ENCODE measurements at regions not wholly inside any gene's neighbourhood (a gene's known extent, or its start where the extent isn't known, plus 50 kb on each side); places are given as distances from the start of the nearest gene placed in this dataset.

GRCh38 chr10:131781791-131782190 lies 119.0 kb upstream of the PPP2R2D start:
- no peak for ATAC-seq

- no peak for ATAC-seq
These were observed 116.3 kb upstream of the PPP2R2D start for GRCh38 chr10:131784363-131785120.

- ATAC-seq = no peak
These were observed 115.7 kb upstream of the PPP2R2D start for GRCh38 chr10:131785121-131785460.

- no peak for ATAC-seq
These were observed 113.8 kb upstream of the PPP2R2D start for GRCh38 chr10:131786756-131787605.

GRCh38 chr10:131787961-131788360 lies 112.8 kb upstream of the PPP2R2D start:
- ATAC-seq = no peak

GRCh38 chr10:131788386-131788785 lies 112.4 kb upstream of the PPP2R2D start:
- no peak for ATAC-seq

- no peak for ATAC-seq
These were observed 111.3 kb upstream of the PPP2R2D start for GRCh38 chr10:131789516-131789915.

GRCh38 chr10:131790021-131790420 lies 110.8 kb upstream of the PPP2R2D start:
- no peak for ATAC-seq

- ATAC-seq = no peak
These were observed 108.7 kb upstream of the PPP2R2D start for GRCh38 chr10:131792011-131792651.

- no peak for ATAC-seq
These were observed 108.0 kb upstream of the PPP2R2D start for GRCh38 chr10:131792809-131793208.

- ATAC-seq = no peak
These were observed 105.0 kb upstream of the PPP2R2D start for GRCh38 chr10:131795761-131796160.

GRCh38 chr10:131797626-131798025 lies 103.2 kb upstream of the PPP2R2D start:
- no peak for ATAC-seq

GRCh38 chr10:131799429-131799828 lies 101.4 kb upstream of the PPP2R2D start:
- no peak for ATAC-seq

GRCh38 chr10:131802156-131802915 lies 98.5 kb upstream of the PPP2R2D start:
- ATAC-seq = no peak

GRCh38 chr10:131802996-131803395 lies 97.8 kb upstream of the PPP2R2D start:
- no peak for ATAC-seq

GRCh38 chr10:131803860-131804425 lies 96.9 kb upstream of the PPP2R2D start:
- ATAC-seq = no peak

- ATAC-seq = no peak
These were observed 96.1 kb upstream of the PPP2R2D start for GRCh38 chr10:131804551-131805295.

GRCh38 chr10:131805696-131806095 lies 95.1 kb upstream of the PPP2R2D start:
- ATAC-seq = no peak

GRCh38 chr10:131806146-131806545 lies 94.7 kb upstream of the PPP2R2D start:
- ATAC-seq = no peak

- ATAC-seq = no peak
These were observed 94.0 kb upstream of the PPP2R2D start for GRCh38 chr10:131806646-131807317.

GRCh38 chr10:131808370-131808930 lies 92.4 kb upstream of the PPP2R2D start:
- ATAC-seq = no peak

Measured in activated CD4-positive, CD25-positive, alpha-beta regulatory T cell treated with anti-CD3 and anti-CD28 coated beads, Interleukin-2, amount 50 U/mL, for 24 hours (primary cell).